Activated naive CD4-positive, alpha-beta T cell treated with anti-CD3 and anti-CD28 coated beads, Interleukin-2, amount 10 ng/mL, durations not matched to agents 7 days and 5 days (primary cell): ENCODE measurements at regions not wholly inside any gene's neighbourhood (a gene's known extent, or its start where the extent isn't known, plus 50 kb on each side); places are given as distances from the start of the nearest gene placed in this dataset.

Experiments used
- CTCF ChIA-PET: fragments of 350-600 bp; sonication (Branson Sonifier 250); formaldehyde crosslinking; loops from one replicate; lab custom pipeline; 2021; ENCODE audit warnings: antibody characterized with exemption; lab: Charles Lee
- DNase-seq: peaks from one replicate; pipeline ENCODE4 v3.0.0-alpha.2; 2020
- H3K27ac Mint-ChIP-seq: one replicate; pipeline ENCODE4 v1.8.0; 2021; ENCODE audit warnings: mild to moderate bottlenecking, moderate library complexity, mixed read lengths
- H3K27me3 Mint-ChIP-seq: one replicate; pipeline ENCODE4 v1.8.0; 2021; ENCODE audit warnings: mild to moderate bottlenecking, mixed read lengths
- H3K36me3 Mint-ChIP-seq: one replicate; pipeline ENCODE4 v1.8.0; 2021; ENCODE audit warnings: mixed read lengths
- H3K4me1 Mint-ChIP-seq: one replicate; pipeline ENCODE4 v1.8.0; 2021; ENCODE audit warnings: mixed read lengths
- H3K4me3 Mint-ChIP-seq: one replicate; pipeline ENCODE4 v1.8.0; 2021; ENCODE audit warnings: mild to moderate bottlenecking, moderate library complexity, mixed read lengths
- H3K9me3 Mint-ChIP-seq: one replicate; pipeline ENCODE4 v1.8.0; 2021; ENCODE audit warnings: mixed read lengths

DNA sequence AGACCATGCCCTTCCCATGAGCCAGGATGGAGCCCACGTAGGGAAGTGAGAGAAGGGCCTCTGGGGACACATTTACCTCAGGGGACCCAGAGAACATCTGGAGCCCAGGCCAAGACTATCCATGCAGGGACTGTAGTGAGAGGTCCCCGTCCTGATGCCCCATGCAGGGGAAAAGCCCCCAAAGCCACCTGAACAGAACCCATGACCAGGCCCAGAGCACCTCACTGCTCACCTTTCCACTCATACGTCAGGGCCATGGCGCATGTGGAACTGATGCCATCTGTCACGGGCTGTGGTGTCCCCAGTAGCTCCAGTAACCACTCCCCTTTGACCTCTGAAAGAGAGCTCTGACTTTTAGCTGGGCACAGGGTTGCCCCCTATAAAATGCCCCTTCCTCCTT, 106.5 kb upstream of the TEX51 start:
- Mint-ChIP-seq H3K27ac (no peak overlapping the region), H3K9me3 (no peaks in the 10 kb centered on the region), H3K4me1 (no peaks in the 10 kb centered on the region), H3K36me3 (no peaks in the 10 kb centered on the region), H3K27me3 (peaks cover 27% of the 10 kb centered on the region), H3K4me3 (no peak overlapping the region)
- CTCF ChIA-PET: no interaction called here
- no peak for DNase-seq

DNA sequence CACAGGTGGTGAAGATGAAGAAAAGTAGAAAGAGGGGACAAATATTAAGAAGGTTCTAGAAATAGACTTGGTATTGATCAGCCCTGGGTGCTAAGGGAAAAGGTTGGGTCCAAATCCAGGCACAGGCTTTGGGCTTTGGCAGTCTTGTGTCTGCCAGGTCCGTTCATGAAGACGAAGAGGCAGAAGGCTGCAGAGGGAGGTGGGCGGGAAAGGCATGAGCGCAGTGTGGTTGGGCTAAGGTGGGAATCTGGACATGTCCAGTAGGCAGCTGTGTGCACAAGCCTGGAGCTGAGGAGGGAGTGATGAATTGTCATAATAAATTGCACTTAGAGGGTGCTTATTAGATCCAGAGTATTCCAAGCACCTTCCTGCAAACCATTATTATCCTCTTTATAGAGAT, 105.7 kb upstream of the TEX51 start:
- DNase-seq: no peak
- H3K27me3 Mint-ChIP-seq: peaks cover 30% of the 10 kb centered on the region
- no peaks in the 10 kb centered on the region for H3K9me3 Mint-ChIP-seq
- no peak overlapping the region for H3K4me3 Mint-ChIP-seq
- CTCF ChIA-PET: no interaction called here
- no peaks in the 10 kb centered on the region for H3K4me1 Mint-ChIP-seq
- no peak overlapping the region for H3K27ac Mint-ChIP-seq
- H3K36me3 Mint-ChIP-seq: no peaks in the 10 kb centered on the region

DNA sequence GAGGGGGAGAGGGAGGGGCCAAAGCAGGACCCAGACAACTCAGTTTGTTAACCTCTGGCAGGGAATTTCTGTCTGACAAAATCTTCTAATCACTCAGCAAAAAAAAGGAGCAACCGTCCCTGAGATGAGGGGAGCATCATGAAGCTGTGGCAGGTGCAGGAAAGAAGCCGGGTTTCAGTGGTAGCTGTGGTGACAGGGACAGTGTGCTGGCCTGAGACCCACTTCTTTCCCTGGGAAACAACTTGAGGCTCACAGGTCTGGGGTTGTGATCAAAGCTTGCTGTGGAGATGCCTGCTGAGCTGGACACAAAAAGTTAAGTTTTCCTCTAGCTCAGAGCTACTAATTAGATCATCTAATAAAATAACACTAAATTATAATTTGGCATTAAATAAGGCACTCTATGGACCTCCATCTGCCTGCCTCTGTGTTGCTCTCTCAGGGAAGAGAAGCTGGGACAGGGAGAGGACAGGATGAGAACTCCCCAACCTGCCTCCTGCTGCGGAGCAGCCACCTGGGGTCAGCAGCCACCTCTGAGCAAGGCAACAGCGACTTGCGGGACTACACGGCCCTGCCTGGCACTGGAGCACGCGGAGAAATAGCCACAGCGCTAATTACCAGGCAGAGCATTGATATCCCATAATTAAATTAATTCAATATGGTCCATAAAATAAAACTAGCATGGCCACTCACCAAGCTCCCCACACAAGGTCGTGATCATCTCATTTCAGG, 104.6 kb upstream of the TEX51 start:
- Mint-ChIP-seq H3K4me3 (no peak overlapping the region), H3K27ac (no peak overlapping the region), H3K36me3 (no peaks in the 10 kb centered on the region), H3K4me1 (no peaks in the 10 kb centered on the region), H3K27me3 (peaks cover 34% of the 10 kb centered on the region), H3K9me3 (no peaks in the 10 kb centered on the region)
- no peak for DNase-seq
- CTCF ChIA-PET: no interaction called here

DNA sequence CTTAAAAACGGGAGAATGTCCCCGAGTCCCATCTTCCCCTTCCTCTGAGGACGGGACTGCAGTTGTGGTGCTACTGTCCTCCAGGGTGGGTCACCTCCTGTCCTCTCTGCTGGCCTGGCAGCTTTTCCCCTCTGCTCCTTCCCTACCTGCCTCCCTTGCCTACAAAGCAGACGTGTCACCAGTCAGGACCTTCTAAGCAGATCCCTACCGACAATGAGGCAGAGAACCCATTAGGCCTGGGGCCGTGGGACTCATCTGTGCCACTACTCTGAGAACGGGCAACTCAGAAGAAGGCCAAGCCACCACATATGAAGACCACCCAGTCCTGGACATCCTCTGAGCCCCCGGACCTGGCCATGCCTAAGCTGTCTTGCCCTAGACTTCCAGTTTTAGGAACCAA, 103.0 kb upstream of the TEX51 start:
- no peak overlapping the region for H3K27ac Mint-ChIP-seq
- H3K36me3 Mint-ChIP-seq: no peaks in the 10 kb centered on the region
- H3K9me3 Mint-ChIP-seq: no peaks in the 10 kb centered on the region
- H3K4me3 Mint-ChIP-seq: no peak overlapping the region
- CTCF ChIA-PET: no interaction called here
- H3K27me3 Mint-ChIP-seq: peaks cover 34% of the 10 kb centered on the region
- no peaks in the 10 kb centered on the region for H3K4me1 Mint-ChIP-seq
- DNase-seq: no peak

DNA sequence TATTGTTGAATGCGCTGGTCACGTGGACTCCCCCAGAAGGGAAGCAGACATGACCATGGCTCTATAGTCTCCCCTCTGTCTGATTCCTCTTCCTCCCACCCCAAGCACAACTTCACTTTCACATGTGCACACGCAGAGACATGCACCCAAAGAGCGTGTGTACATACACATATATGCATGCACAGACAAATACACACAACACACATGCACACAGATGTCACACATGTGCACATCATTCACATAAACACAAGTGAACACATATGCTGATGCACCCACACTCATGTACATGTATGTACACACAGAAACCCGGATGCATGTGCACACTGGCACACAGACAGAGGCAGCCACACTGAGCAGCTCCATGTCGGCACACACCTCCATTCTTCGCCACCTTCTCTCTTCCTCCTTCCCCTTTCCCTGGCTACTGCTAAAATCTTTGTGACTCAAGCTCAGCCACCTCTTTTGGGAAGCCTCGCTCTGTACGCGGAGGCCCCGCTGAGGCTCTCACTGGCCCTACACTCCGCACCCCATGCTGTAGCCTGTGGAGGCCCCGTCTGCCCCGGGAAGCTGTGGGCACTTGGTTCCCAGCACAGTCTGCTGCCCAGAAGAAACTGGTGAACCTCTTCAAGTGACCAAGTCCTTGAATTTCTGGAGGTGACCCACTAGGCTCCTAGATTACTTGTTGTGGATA, 101.6 kb upstream of the TEX51 start:
- H3K27me3 Mint-ChIP-seq: peaks cover 34% of the 10 kb centered on the region
- no peak overlapping the region for H3K4me3 Mint-ChIP-seq
- no peak overlapping the region for H3K27ac Mint-ChIP-seq
- H3K4me1 Mint-ChIP-seq: no peaks in the 10 kb centered on the region
- no peaks in the 10 kb centered on the region for H3K36me3 Mint-ChIP-seq
- H3K9me3 Mint-ChIP-seq: no peaks in the 10 kb centered on the region
- DNase-seq: no peak
- CTCF ChIA-PET: no interaction called here

DNA sequence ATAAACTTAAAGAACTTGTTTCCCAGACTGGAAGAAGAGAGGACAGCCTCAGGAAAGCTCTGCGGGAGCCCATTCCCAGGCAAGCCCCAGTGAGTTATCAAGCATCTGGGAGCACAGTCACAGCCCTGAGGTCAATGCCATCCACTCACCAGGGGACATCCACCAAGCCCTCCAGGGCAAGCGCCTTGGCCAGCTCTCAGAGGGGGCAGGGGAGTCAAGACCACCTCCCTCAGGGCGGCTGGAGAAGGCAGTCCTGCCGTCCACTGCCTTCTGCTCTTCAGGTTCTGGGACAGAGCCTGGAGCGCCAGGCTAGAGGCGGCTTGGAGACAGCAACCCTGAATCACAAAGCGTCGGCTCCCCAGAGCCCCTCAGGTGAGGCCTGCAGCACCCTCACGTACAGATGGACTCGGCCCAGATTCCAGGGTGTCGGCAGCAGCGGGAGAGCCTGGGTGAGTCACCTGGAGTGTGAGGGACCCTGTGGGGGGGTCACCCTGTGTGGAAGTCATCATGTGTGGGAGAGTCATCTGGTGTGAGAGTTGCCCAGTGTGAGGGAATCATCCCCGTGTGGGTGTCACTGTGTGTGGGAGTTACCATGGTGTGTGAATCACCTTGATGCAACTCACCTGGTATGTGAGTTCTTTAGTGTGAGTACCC, 100.9 kb upstream of the TEX51 start:
- Mint-ChIP-seq H3K4me3 (no peak overlapping the region), H3K36me3 (no peaks in the 10 kb centered on the region), H3K27me3 (peaks cover 34% of the 10 kb centered on the region), H3K27ac (no peak overlapping the region), H3K4me1 (no peaks in the 10 kb centered on the region), H3K9me3 (no peaks in the 10 kb centered on the region)
- CTCF ChIA-PET: no interaction called here
- DNase-seq: no peak

DNA sequence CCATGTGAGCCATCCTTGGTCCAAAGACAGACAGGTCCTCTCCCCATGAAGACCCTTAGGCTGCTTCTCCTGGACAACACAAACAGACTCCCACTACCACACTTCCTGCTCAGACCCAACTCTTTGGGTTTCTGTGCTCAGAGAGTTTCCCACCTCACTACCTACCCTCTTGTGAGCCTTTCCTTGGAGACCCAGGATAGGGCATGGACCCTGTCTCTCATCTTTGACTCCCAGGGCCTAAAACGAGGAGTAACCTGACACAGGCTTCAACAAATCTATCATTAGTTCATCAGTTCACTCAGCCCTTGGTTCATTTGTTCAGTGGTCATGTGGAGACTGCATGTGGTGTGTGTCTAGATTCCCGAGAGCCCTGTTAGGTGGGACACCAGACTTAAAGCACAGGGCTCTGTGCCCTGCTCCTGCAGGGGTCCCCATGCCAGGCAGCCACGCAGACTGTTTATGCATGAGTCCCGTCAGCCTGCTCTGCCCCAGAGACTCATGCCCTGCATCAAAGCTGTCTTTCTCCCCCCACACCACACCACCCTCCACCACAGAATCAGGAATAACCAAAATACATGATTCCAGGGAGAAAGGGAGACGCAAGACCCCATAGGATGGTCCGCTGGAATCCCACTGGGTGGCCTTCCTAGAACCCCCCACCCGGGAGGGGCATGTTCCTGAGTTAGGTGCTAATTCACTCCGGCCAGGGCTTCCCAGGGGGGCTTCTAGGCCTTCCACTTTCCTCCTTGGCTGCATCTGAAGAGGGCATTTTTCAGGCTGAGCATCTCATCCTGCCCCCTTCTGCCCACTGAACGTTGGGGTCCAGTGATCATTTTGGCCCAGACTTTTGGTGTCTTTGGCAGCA, 100.2 kb upstream of the TEX51 start:
- H3K9me3 Mint-ChIP-seq: no peaks in the 10 kb centered on the region
- CTCF ChIA-PET: no interaction called here
- no peak for DNase-seq
- H3K4me3 Mint-ChIP-seq: no peak overlapping the region
- peaks cover 27% of the 10 kb centered on the region for H3K27me3 Mint-ChIP-seq
- no peaks in the 10 kb centered on the region for H3K36me3 Mint-ChIP-seq
- H3K27ac Mint-ChIP-seq: no peak overlapping the region
- H3K4me1 Mint-ChIP-seq: no peaks in the 10 kb centered on the region

DNA sequence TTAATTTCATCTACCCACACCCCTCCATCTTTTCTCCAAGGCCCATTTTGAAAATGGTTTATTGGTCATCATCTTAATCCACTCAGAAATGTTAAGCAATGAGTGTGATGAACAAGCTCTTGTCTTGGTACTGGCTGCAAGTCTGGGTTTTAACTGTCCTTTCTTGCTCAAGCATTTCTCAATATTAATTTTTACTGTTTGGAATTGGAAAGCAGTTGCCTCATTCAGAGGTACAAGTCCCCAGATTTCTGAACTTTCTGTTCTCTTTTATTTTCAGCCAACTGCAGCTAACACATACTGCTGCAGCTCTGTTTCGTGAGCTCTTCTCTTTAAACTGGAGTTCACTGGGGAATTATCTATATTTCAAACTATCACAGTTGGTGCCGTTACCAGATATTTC, 99.4 kb upstream of the TEX51 start:
- H3K9me3 Mint-ChIP-seq: no peaks in the 10 kb centered on the region
- H3K4me1 Mint-ChIP-seq: no peaks in the 10 kb centered on the region
- no peak overlapping the region for H3K27ac Mint-ChIP-seq
- CTCF ChIA-PET: no interaction called here
- H3K4me3 Mint-ChIP-seq: no peak overlapping the region
- no peaks in the 10 kb centered on the region for H3K36me3 Mint-ChIP-seq
- H3K27me3 Mint-ChIP-seq: peaks cover 20% of the 10 kb centered on the region
- DNase-seq: no peak

DNA sequence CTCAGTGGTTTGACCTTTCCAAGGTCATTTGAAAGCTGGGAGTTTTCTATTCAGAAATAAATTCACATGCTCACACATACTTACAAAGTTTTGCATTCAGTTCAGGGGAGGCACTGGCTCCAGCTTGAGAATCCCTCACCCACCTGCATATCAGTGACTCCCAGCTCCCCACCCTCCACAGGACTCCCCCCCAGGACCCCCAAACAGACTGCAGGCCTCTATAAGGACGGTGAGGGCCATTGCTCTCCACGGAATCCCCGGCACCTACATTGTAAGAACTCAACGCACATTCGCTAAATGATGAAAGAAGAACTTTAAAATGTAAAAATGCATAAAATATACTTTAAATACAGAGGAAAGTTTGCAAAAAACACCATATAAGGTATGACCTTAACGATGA, 97.2 kb upstream of the TEX51 start:
- Mint-ChIP-seq H3K27me3 (peaks cover 7% of the 10 kb centered on the region), H3K36me3 (no peaks in the 10 kb centered on the region), H3K4me1 (no peaks in the 10 kb centered on the region), H3K4me3 (no peak overlapping the region), H3K27ac (no peak overlapping the region), H3K9me3 (no peaks in the 10 kb centered on the region)
- CTCF ChIA-PET: no interaction called here
- DNase-seq: no peak

DNA sequence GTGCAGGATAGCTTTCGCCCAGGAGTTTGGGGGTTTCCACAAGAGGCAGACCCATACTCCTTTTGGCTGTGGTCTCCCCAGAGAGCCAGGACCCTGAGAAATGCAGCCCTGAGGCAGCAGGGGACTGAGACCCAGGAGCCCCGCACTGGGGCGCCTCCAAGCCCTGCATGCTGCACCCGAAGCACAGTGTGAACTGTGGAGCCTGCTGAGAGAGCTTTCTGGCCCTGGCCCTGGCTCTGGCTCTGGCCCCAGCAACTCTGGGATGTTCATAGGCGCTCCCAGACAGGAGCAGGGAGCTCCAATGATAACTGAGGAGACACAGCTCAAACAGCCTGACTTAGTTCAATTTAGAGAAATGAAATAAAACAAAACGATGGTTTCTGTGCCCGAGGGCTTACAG, 96.4 kb upstream of the TEX51 start:
- Mint-ChIP-seq H3K27me3 (peaks cover 11% of the 10 kb centered on the region), H3K4me1 (no peaks in the 10 kb centered on the region), H3K27ac (no peak overlapping the region), H3K36me3 (no peaks in the 10 kb centered on the region), H3K9me3 (no peaks in the 10 kb centered on the region), H3K4me3 (no peak overlapping the region)
- no peak for DNase-seq
- CTCF ChIA-PET: no interaction called here

DNA sequence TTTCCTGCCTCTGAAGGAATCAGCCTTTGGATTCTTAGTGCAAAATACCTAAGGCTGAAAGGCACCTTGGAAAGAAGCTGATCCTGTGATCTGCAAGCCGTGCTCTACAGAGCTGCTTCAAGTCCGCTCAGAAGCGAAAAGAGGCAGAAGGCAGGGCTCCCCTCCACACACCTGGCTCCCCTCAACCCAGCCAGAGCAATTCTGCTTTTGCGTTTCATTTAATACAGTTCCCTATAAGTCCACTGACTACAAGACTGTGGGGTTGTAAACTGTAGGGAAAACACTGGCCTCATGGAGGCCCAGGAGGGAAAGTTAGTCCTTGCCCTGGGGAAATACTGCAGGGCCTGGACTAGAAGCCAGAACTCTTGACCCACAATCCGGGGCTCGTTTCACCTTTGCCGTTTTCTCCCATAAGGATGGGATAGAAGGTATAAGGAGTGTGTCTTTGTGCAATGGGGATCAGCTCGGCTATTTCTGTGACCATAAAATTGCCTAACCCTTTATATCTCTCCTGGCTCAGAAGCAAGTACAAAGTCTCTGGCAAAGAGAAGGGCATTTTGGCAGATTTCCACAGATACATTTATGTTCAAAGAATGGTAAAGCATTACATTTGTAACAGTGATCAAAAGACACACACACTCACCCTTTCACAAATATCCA, 95.8 kb upstream of the TEX51 start:
- Mint-ChIP-seq H3K27ac (no peak overlapping the region), H3K36me3 (no peaks in the 10 kb centered on the region), H3K4me3 (no peak overlapping the region), H3K4me1 (no peaks in the 10 kb centered on the region), H3K27me3 (peaks cover 11% of the 10 kb centered on the region), H3K9me3 (no peaks in the 10 kb centered on the region)
- DNase-seq: no peak
- CTCF ChIA-PET: no interaction called here

DNA sequence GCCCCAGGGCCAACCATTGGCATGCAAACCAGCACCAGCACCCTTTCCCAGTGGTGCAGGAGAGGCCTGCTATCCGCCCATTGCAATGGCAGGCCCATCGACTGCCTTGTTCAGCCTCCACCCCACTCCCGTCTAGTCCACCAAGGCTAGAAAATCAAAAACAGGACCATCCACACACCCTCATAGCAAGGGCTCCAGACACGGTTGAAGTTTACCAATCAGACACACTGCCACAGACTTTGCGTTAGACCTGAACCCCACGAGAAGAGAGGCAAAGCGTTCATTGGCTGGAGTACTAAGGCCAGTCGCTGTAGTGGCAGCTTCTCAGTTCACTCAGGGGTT, 95.3 kb upstream of the TEX51 start:
- CTCF ChIA-PET: no interaction called here
- no peak for DNase-seq
- H3K4me1 Mint-ChIP-seq: no peaks in the 10 kb centered on the region
- no peak overlapping the region for H3K27ac Mint-ChIP-seq
- no peaks in the 10 kb centered on the region for H3K36me3 Mint-ChIP-seq
- peaks cover 10% of the 10 kb centered on the region for H3K27me3 Mint-ChIP-seq
- H3K9me3 Mint-ChIP-seq: no peaks in the 10 kb centered on the region
- no peak overlapping the region for H3K4me3 Mint-ChIP-seq

DNA sequence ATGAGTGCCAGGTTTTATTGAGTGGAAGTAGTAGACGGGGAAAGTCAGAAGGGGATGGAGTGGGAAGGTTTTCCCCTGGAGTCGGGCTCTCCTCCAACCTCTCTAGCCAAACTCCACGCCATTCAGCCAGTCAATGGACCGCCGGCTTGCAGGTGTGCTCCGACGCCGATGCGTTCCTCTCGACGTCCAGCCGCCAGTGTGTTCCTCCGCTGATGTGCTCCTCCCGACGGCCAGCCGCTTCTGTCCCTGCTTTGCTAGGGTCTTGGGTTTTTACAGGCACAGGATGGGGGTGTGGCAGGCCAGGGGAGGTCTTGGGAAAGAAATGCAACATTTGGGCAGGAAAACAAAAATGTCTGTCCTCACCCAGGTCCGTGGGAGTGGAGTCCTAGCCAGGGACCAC, 94.3 kb upstream of the TEX51 start:
- Mint-ChIP-seq H3K27me3 (peaks cover 6% of the 10 kb centered on the region), H3K4me3 (no peak overlapping the region), H3K36me3 (no peaks in the 10 kb centered on the region), H3K4me1 (no peaks in the 10 kb centered on the region), H3K27ac (no peak overlapping the region), H3K9me3 (no peaks in the 10 kb centered on the region)
- no peak for DNase-seq
- CTCF ChIA-PET: no interaction called here

DNA sequence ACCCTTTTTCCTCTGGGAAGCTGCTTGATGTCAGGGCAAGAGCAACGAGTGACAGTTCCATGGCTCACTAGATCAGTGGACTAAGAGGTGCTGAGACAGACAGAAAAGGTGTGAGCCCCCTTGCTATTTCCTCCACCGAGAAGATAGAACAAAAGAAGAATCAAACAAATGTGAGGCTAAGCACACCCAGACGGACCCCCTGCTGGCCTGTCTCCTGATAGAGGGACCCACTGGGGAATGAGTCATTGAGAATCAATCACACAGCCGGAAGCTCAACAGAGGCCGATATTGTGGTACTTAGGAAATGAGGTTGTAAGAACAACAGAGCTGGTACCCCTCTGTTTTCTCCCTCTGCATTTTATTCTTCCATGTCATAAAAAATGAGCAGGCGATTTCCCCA, 89.8 kb upstream of the TEX51 start:
- Mint-ChIP-seq H3K9me3 (no peaks in the 10 kb centered on the region), H3K27me3 (peaks cover 6% of the 10 kb centered on the region), H3K27ac (no peak overlapping the region), H3K4me1 (no peaks in the 10 kb centered on the region), H3K4me3 (no peak overlapping the region), H3K36me3 (no peaks in the 10 kb centered on the region)
- no peak for DNase-seq
- CTCF ChIA-PET: interaction anchor here (0.5 kb wide), 1 partner anchor 1497 kb away, joined by 3 read pairs; no protein-coding TSS in a partner anchor
